Brain pericyte (primary cell): ENCODE measurements at regions not wholly inside any gene's neighbourhood (a gene's known extent, or its start where the extent isn't known, plus 50 kb on each side); places are given as distances from the start of the nearest gene placed in this dataset.
"Not testable (repeated sequence)": the region's sequence is repeated elsewhere in the genome, so short reads cannot be mapped to it uniquely, and the experiment has no call there.

Experiments used
- DNase-seq: peaks from one replicate; pipeline ENCODE4 v3.0.0-alpha.2; 2012; ENCODE audit warnings: low read depth, low spot score

DNA sequence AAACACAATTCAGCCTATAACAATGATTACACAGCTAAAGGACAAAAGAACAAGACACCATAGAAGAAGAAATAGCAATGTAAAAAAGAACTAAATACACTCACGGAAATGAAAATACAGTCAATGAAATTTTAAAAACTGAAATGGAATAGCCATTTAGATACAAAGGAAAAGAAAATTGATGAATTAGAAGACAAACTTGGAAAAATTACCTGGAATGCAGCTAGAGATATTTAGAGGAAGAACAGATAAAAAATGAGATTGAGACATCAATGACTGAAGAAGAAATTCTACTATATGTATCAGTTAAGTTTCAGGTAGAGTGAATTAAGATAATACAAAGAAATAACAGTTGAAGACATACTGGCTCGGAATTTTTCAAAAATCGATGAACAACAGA, 430.4 kb upstream of the NR5A2 start:
- no peak for DNase-seq

DNA sequence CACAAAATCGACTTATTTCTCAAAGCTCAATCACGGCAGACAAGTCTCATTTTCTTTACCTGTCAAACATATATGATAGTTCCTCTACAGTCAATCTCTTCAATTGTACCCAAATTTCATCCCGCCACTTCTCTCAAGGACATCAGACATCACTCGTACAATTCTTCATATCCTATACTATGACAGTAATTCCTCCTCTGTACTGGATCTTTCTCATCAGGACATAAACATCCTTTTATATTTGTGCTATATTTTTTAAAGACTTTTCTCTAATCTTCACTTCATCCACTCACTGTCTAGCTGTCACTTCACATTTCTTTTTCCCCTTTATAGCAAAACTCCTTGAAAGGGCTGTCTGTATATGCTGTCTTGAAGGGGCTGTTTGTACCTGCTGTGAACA, 419.1 kb upstream of the NR5A2 start:
- no peak for DNase-seq

DNA sequence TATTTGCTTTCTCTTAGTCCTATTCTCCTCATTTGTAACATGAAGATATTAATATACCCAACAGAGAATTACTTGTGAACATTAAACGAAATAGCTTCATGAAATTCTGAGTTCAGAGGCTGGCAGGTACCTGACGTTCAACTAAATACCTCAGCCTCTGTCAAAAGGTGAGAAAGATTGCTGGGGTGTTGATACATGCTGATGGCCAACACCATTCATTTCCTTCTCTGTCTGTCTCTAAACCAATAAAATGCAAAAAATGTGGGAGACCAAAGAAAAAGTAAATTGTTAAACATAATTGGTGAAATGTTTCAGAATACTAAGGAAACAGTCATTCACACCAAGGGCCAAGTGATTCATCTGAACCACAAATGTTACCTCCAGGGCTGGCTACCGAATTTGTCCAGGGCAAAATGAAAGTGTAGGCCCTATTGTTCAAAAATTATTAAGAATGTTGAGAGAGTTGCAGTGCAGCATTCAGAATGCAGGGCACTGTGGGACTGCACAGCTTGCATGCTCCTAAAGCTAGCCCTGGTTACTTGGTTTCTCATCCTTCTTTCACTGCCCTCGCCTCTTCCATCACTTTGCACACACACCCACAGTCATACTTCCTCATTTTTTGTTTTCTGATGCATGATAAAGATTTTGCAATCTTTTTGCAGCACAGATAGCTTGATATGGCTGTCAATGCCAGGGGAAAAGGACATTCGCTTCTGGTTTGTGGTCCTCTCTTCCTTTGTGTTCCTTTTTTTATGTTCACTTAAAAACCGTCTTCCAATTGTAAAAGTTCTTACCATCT, 414.3 kb upstream of the NR5A2 start:
- DNase-seq, result no peak

DNA sequence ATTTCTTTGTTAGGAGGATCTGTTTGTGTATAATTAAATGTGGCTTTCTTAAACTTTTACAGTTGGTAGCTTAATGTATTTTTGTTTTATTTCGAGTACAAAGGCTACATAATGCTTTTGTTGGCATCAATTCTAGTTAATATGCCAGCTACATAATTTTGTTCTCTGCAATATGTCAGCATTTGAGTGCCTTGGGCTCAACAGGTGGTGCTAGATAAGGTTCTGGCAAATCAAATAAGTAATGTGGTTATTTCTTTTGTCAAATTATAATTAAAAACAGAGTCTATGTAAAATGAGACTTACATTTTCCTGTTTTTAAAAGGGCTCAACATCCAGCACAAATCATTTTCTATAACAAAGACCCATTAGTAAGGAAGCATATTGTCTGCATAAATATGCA, 410.6 kb upstream of the NR5A2 start:
- DNase-seq, result no peak

DNA sequence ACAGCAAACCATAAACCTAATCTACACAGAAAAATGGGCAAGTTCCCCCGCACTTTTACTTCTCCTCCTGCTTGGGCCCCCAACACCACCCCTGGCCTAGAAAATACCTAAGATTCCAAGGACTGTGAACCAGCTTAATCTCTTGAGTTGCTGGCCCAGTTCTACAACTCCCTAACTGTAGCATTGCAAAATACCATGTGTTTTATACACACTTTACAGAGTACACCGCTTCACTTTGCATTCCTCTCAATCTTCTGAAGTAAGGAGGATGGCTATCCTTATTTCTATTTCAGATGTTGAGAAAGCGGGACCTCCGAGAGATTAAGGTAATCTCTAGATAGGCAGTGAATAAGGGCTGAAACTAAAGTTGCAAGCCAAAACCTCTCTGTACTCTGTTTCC, 408.3 kb upstream of the NR5A2 start:
- no peak for DNase-seq

DNA sequence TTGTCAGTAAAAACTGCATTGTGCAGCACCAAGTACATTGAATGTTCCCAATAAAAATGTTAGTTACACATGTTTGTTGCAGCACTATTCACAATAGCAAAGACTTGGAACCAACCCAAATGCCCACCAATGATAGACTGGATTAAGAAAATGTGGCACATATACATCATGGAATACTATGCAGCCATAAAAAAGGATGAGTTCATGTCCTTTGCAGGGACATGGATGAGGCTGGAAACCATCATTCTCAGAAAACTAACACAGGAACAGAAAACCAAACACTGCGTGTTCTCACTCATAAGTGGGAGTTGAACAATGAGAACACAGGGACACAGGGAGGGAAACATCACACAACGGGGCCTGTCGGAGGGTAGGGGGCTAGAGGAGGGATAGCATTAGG, 401.3 kb upstream of the NR5A2 start:
- not testable (repeated sequence) for DNase-seq

DNA sequence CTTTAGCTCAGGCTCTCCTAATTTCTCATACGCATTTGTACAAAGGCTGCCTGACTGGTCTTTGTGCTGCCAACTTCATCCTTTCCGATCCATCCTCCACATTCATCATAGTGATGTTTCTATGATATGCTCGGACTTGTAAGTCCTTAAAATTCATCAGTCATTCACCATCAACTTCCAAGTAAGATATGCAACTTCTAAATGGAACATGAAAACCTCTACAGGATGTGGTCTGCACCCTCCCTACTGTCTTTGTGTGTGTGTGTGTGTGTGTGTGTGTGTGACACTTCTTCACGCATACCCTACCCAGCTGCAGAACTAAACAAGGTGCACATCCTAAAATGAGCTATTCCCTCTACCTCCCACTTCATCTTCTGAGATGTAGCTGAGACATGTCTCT, 397.9 kb upstream of the NR5A2 start:
- DNase-seq, result no peak

DNA sequence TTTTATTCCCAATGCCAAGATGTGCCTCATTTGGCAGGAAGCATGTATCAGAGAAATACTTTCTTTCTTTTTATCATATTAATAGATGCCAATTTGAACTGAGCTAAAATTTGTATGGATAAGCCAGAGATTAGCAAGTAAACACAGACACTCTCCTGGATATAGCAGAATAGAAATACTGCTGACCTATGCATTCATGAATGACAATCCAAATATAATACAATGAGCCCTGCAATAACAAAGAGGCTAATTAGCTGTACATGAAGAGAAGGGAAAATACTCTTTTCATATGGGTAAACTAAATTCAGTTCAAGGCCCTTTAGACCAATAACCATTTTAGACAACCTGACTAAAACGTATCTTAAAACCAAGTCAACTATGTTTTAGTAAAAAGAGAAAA, 388.1 kb upstream of the NR5A2 start:
- DNase-seq, result no peak

DNA sequence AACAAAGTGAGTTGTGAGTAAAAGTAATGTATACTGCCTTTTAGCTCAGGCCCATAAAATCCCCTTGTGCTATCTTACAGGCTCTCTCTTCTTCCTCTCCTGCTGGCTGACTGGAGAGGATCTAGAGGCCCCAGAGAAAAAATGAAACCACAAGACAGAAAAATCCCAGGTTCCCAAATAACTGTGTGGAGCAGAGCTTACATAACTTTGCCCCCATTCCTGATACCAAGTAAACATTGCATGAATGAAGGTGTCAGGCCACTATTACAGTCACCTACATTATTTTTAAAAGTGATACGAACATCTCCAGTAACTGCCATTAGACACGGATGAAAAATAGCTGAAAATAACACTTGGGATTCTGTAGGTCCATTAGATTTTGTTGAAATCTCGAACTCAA, 386.0 kb upstream of the NR5A2 start:
- no peak for DNase-seq

DNA sequence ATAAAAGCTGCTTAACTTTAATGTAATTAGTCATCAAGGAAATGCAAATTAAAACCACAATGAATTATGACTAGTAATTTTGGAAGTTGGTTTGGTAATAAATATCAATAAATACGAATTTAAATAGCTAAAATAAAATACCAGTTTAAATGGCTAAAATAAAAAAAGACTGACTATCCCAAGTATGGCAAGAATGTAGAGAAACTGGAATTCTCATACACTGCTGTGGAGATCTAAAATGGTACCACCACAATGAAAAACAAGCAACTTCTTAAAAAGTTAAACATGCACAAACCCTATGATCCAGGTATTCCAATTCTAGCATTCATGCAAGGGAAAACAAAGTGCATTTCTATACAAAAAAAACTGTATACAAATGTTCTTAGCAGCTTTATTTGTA, 382.6 kb upstream of the NR5A2 start:
- DNase-seq, result no peak

DNA sequence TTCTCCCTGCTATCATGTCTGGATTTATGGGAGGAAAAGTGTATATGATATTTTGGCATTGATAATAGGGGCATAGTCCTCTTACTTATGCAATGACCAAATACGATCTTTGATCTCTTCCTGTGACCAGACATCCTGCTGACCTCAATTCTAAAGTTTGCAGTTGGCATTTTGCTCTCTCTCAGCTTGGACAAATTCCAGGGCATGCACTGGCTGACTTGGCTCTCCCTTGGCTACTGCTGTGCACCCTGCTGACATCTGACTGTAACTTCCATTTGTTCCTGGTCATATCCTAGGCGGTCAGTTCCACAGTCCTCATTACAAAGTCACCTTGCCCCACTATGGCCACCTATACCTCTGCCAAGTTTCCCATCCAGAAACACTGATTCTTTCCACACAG, 380.7 kb upstream of the NR5A2 start:
- DNase-seq, result no peak

DNA sequence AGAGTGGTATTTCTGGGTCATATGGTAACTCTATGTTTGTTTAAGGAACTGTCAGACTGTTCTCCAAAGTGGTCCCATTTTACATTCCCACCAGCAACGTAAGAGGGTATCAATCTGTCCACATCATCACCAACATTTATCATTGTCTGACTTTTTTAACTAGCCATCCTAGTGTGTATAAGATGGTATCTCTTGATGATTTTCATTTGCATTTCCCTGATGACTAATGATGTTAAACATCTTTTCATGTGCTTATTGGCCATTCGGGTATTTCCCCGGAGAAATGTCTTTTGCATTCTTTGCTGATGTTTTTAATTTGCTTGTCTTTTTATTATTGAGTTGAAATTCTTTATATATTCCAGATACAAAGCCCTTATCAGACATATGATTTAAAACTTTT, 370.1 kb upstream of the NR5A2 start:
- DNase-seq, result no peak

DNA sequence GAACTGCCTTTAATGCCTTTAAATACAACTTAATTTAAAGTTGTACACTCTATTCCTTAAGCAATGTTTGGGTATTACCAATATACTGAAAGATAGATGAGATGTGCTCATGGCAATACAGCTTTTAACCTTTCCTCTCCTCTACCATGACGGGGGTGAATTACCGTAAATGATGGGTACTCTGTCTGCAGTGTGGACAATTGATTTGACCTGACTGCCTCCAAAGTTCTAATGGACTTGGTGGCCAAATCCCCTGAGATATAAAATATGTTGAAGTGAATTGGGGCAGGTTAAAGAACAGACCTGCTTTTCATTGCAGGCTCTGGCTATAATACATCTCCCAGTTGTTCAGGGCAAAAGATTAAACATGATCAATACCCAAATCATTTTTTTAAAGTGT, 367.4 kb upstream of the NR5A2 start:
- DNase-seq, result no peak

DNA sequence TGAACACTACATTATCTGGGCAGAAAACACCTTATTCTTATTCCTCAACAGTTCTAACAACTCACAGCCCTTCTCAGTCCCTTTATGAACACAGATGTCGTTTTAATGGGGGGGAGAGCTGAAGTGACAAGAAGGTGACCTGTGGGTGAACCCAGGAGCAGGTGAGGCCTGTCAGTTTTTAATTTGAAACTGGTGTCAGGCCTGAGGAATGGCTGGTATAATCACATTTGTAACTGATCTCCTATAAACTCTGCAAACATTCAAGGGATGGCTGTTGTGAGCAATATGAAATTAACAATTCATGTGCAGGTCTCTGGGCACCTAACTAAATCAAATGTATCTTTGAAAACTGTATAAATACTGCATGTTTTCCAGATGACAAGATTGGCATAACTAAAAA, 362.1 kb upstream of the NR5A2 start:
- DNase-seq, result no peak

DNA sequence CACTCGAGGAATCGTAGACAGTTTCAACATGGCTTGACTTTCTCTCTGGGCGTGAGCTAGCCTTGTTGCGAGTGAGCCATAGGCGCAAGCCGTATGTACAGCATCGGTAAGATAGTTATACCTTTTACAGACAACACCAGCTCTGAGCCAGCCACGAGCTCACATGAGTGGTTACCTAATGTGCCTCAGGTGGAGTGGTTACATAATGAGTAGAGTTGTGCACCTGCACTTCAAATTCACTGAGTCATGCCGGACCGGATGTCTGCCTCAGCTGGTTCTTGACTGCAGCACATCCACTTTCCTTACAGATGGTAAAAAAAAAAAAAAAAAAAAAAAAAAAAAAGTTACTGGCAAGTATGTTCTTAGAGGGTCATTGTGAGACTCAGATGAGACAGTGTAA, 360.4 kb upstream of the NR5A2 start:
- no peak for DNase-seq

DNA sequence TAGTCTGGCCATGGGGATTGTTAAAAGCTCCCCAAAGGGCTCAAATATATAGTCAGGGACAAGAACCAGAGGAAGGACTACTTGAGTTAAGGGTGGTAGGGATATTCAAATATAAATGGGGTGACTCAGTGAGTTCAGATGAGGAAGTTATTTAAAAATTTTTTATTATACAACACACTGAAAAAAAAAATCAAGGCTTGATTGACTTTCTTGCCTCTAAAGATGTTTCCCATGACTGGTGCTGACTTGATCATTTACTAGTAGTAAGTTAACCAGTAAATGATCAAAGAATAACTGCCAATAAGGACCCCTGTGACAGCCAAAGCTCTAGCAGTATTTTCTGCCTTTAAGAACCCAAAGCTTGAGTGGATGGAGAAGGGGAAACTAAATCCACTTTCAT, 357.6 kb upstream of the NR5A2 start:
- DNase-seq, result no peak

DNA sequence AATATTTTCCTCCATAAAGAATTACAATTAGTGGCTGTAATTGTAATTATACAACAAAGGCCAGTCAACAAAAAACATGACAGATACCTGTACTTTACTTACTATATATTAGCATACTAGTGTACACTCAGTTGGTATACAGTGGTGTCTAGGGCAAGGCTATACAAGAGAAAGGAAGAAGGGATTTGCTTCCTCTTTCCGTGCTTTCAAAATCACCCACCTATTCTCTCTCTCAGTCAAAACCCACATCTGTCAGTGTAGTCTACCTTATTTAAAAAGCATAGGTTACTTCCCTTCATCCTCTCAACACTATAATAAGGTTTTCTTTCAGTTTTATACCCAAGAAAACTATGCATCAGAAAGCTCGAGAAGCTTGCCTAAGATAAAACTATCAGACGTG, 355.8 kb upstream of the NR5A2 start:
- DNase-seq, result no peak

DNA sequence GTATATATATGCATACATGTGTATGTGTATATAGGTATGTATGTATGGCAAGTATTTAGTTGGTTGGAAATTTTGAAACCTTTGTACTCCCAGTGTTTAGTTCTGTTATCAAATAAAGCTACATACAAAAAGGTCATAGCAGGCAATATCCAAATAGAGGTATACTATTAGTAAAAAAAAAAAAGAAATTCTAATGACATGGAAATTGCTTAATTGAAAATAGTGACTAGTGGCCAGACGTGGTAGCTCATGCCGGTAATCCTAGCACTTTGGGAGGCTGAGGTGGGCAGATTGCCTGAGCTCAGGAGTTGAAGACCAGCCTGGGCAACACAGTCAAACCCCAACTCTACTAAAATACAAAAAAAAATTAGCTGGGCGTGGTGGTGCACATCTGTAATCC, 351.6 kb upstream of the NR5A2 start:
- no peak for DNase-seq

DNA sequence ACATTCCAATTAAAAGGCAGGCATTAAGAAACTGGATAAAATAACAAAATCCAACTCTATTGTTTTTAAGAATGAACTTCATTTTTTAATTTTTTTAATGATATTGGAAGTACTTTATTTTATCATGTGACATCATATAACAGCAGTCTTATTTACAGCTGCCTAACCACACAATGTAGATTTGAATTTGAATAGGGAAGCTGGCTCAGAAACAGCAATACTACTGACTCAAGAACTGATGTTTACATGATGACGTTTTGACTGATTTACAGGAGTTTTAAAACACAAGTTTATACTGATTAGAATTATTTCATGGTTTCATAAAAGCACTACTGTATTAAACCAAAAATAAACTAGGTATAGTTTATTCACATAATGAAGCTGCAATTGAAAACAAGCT, 348.7 kb upstream of the NR5A2 start:
- no peak for DNase-seq

DNA sequence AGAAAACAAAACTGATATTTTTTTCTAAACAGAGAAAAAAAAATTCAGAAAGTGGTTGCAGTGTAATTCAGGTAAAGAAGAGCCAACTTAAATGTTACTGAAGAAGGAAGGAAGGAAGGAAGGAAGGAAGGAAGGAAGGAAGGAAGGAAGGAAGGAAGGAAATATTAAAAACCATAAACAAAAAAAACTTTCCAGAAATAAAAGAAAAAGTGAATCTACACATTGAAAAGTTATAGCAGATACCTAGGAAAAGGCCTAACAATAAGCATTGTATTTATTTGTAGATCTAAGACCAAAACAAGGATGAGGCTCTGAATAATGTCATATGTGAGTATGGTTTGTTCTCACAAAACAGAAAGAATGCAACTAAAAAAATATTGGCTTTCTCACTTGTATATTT, 345.4 kb upstream of the NR5A2 start:
- DNase-seq, result no peak

DNA sequence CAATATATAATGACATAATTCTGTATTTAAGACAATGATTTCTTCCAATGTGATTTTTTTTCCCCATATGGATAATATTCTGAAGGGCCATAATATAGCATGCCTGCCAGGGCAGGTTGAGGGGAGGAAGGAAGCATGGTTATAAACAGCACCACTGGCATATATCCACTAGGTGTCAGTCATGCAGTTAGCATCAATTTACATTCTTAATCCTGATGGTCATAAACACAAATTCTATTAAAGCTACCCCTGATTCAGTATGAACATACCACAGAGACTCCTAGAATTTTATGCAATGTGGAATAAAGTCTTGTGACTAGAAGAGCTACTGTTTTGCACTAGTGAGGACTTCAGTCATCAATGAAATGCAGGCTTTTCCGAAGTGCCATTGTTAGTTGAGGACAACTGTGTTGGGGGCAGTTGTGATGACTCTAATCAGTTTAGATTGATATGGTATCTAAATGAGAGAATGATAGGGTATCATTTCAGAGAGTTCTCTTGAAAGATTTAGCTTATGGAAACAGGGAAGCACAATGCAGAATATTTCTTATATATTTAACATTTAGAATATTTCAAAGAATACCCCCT, 342.7 kb upstream of the NR5A2 start:
- DNase-seq, result peak; percentile 22

DNA sequence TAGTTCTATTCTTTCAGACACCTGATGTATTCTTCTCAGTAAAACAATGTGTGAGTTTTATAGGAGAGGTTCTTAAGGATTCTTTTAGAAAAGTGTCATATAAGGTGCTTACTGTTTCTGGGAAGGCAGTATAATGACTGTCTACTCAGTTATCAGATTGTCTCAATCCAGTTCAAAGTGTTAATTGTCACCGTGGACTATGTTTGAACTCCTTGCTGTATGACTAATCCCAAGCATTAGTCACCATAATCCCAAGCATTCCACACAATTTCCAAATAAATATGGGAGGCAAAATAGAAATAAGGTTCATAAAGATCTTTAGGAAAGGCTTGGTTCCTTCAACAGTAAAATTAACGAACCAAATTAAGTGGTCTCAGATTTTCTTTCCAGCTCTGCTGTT, 342.1 kb upstream of the NR5A2 start:
- no peak for DNase-seq

DNA sequence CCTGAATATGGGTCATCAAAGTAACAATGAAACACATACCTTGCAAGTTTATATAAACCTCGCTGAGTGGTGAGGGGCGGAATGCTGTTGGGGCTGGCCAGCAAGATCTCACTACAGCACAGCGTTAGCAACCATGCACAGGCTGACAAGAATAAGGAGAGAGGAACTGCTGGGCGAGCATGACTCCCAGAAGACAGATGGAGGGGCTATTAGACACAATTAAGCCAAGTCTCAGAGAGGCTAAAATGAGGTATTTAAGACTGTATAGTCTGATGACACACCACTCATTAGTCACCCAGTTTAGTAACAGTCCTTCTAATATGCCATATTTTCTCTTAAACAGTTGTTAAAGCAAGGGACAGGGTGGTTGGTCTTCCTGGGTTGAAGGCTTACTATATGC, 340.2 kb upstream of the NR5A2 start:
- no peak for DNase-seq

DNA sequence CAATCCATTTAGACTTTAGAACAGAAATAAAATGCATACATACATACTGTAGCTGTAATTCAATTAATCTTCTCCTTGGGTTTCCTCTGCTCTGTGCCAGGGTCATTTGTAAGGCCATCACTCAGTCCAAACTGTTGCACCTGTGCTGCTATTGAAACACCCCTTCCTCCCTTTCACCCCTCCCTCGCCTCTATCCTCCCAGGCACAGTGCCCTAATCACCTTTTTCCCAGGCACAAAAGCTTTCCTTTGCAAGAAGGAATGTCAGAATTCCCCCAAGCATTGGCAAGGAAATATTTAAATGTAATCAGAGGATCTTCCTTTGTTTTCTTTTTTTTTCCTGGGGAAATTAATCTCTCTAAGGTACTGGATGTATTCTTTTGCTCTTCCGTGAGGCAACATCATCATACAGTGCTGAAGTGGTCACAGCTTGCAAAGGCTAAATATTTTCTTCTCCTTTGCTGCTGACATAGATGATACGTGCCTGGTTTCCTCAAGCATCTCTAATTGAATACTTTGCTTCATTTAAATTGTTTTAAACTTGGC, 339.3 kb upstream of the NR5A2 start:
- DNase-seq, result no peak
